ENCODE measurements at regions not wholly inside any gene's neighbourhood (a gene's known extent, or its start where the extent isn't known, plus 50 kb on each side); places are given as distances from the start of the nearest gene placed in this dataset.

GRCh38 chr2:58429014-58429875 is 188.1 kb upstream of the FANCL start (continued):
- TF ChIP-seq, protein P1, sequence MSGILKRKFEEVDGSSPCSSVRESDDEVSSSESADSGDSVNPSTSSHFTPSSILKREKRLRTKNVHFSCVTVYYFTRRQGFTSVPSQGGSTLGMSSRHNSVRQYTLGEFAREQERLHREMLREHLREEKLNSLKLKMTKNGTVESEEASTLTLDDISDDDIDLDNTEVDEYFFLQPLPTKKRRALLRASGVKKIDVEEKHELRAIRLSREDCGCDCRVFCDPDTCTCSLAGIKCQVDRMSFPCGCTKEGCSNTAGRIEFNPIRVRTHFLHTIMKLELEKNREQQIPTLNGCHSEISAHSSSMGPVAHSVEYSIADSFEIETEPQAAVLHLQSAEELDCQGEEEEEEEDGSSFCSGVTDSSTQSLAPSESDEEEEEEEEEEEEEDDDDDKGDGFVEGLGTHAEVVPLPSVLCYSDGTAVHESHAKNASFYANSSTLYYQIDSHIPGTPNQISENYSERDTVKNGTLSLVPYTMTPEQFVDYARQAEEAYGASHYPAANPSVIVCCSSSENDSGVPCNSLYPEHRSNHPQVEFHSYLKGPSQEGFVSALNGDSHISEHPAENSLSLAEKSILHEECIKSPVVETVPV (CRISPR knock-in tag; IDR thresholded peaks at IDR 0.05) = no peak
- TF ChIP-seq, protein P2, sequence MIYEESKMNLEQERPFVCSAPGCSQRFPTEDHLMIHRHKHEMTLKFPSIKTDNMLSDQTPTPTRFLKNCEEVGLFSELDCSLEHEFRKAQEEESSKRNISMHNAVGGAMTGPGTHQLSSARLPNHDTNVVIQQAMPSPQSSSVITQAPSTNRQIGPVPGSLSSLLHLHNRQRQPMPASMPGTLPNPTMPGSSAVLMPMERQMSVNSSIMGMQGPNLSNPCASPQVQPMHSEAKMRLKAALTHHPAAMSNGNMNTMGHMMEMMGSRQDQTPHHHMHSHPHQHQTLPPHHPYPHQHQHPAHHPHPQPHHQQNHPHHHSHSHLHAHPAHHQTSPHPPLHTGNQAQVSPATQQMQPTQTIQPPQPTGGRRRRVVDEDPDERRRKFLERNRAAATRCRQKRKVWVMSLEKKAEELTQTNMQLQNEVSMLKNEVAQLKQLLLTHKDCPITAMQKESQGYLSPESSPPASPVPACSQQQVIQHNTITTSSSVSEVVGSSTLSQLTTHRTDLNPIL (CRISPR knock-in tag; IDR thresholded peaks at IDR 0.05; ENCODE audit: low read depth) = no peak
- TF ChIP-seq SNAI2 (CRISPR knock-in tag; IDR thresholded peaks at IDR 0.05) = no peak
- no peak for TF ChIP-seq OSR1 (CRISPR knock-in tag; IDR thresholded peaks at IDR 0.05)
- no peak for TF ChIP-seq ZFP30 (CRISPR knock-in tag; IDR thresholded peaks at IDR 0.05)
- TF ChIP-seq TCF4 (CRISPR knock-in tag; IDR thresholded peaks at IDR 0.05; ENCODE audit: borderline replicate concordance) = no peak

GRCh38 chr2:58428096-58429013 is 187.2 kb upstream of the FANCL start:
- ATAC-seq = peak; percentile 55; the same call in 2 of the 3 replicates

GRCh38 chr2:58427572-58428095 is 186.5 kb upstream of the FANCL start:
- ATAC-seq = peak; percentile 49
- no peak for TF ChIP-seq TOX (CRISPR knock-in tag; IDR thresholded peaks at IDR 0.05; ENCODE audit: borderline replicate concordance)
- no peak for TF ChIP-seq ZFP3 (CRISPR knock-in tag; IDR thresholded peaks at IDR 0.05)
- TF ChIP-seq SNAI2 (CRISPR knock-in tag; IDR thresholded peaks at IDR 0.05) = no peak
- TF ChIP-seq PPARA (CRISPR knock-in tag; IDR thresholded peaks at IDR 0.05; ENCODE audit: borderline replicate concordance) = no peak
- TF ChIP-seq ZC3H10 (CRISPR knock-in tag; IDR thresholded peaks at IDR 0.05) = no peak
- no peak for TF ChIP-seq ZNF70 (CRISPR knock-in tag; IDR thresholded peaks at IDR 0.05)
- TF ChIP-seq ESRRG (CRISPR knock-in tag; IDR thresholded peaks at IDR 0.05) = no peak
- TF ChIP-seq PATZ1 (CRISPR knock-in tag; IDR thresholded peaks at IDR 0.05; ENCODE audit: borderline replicate concordance) = no peak
- TF ChIP-seq ZNF565 (CRISPR knock-in tag; conservative IDR thresholded peaks at IDR 0.05; ENCODE audit: low read depth) = no peak
- TF ChIP-seq, protein P1 (CRISPR knock-in tag; IDR thresholded peaks at IDR 0.05) = no peak
- TF ChIP-seq TCF4 (CRISPR knock-in tag; IDR thresholded peaks at IDR 0.05; ENCODE audit: borderline replicate concordance) = no peak
- TF ChIP-seq OSR1 (CRISPR knock-in tag; IDR thresholded peaks at IDR 0.05) = no peak
- TF ChIP-seq CSDC2 (CRISPR knock-in tag; IDR thresholded peaks at IDR 0.05) = no peak

More at GRCh38 chr2:58428096-58429013, 187.2 kb upstream of the FANCL start:
- TF ChIP-seq SNAI2 (CRISPR knock-in tag; IDR thresholded peaks at IDR 0.05) (no peak), PATZ1 (CRISPR knock-in tag; IDR thresholded peaks at IDR 0.05; ENCODE audit: borderline replicate concordance) (no peak), ISL1 (CRISPR knock-in tag; IDR thresholded peaks at IDR 0.05) (no peak), PPARA (CRISPR knock-in tag; IDR thresholded peaks at IDR 0.05; ENCODE audit: borderline replicate concordance) (no peak), OSR1 (CRISPR knock-in tag; IDR thresholded peaks at IDR 0.05) (no peak)
- TF ChIP-seq, protein P3, sequence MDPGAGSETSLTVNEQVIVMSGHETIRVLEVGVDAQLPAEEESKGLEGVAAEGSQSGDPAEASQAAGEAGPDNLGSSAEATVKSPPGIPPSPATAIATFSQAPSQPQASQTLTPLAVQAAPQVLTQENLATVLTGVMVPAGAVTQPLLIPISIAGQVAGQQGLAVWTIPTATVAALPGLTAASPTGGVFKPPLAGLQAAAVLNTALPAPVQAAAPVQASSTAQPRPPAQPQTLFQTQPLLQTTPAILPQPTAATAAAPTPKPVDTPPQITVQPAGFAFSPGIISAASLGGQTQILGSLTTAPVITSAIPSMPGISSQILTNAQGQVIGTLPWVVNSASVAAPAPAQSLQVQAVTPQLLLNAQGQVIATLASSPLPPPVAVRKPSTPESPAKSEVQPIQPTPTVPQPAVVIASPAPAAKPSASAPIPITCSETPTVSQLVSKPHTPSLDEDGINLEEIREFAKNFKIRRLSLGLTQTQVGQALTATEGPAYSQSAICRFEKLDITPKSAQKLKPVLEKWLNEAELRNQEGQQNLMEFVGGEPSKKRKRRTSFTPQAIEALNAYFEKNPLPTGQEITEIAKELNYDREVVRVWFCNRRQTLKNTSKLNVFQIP (CRISPR knock-in tag; IDR thresholded peaks at IDR 0.05; ENCODE audit: borderline replicate concordance, low read depth) = no peak
- TF ChIP-seq, protein P2 (CRISPR knock-in tag; IDR thresholded peaks at IDR 0.05; ENCODE audit: low read depth) = no peak
